ENCODE measurements at regions not wholly inside any gene's neighbourhood (a gene's known extent, or its start where the extent isn't known, plus 50 kb on each side); places are given as distances from the start of the nearest gene placed in this dataset.
"Not testable (repeated sequence)": the region's sequence is repeated elsewhere in the genome, so short reads cannot be mapped to it uniquely, and the experiment has no call there.

DNA sequence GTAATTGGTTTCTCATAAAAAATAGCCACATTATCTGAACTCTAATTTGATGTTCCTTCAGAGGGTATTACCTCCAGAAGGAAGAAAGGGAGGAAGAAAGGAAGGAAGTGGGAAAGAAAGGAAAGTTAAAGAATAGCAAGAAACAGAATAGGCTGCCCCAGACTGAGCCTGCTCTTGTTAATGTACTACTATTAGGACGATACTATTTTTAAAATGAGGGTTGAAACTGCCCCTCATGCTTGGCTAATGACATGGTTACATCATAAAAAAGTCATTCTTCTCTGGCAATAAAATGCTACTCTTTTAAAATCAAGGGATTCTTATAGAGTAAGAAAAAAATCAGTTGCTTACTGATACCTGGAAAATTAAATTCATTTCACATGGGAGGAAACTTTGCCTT lies 253.0 kb downstream of the KTN1 start:
- TF ChIP-seq, protein P1, sequence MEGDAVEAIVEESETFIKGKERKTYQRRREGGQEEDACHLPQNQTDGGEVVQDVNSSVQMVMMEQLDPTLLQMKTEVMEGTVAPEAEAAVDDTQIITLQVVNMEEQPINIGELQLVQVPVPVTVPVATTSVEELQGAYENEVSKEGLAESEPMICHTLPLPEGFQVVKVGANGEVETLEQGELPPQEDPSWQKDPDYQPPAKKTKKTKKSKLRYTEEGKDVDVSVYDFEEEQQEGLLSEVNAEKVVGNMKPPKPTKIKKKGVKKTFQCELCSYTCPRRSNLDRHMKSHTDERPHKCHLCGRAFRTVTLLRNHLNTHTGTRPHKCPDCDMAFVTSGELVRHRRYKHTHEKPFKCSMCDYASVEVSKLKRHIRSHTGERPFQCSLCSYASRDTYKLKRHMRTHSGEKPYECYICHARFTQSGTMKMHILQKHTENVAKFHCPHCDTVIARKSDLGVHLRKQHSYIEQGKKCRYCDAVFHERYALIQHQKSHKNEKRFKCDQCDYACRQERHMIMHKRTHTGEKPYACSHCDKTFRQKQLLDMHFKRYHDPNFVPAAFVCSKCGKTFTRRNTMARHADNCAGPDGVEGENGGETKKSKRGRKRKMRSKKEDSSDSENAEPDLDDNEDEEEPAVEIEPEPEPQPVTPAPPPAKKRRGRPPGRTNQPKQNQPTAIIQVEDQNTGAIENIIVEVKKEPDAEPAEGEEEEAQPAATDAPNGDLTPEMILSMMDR (IDR thresholded peaks at IDR 0.05; ENCODE audit: partially characterized antibody, unreplicated experiment): no peak
- Mint-ChIP-seq H3K27ac (ENCODE audit: unreplicated experiment) (no peak overlapping the region), H3K9me3 (ENCODE audit: unreplicated experiment) (peaks cover 1% of the 10 kb centered on the region), H3K4me3 (ENCODE audit: unreplicated experiment) (no peak overlapping the region), H3K27me3 (ENCODE audit: unreplicated experiment) (peaks cover 2% of the 10 kb centered on the region), H3K36me3 (ENCODE audit: unreplicated experiment) (no peaks in the 10 kb centered on the region), H3K4me1 (ENCODE audit: low read depth, unreplicated experiment) (no peaks in the 10 kb centered on the region)
- DNase-seq: no peak

DNA sequence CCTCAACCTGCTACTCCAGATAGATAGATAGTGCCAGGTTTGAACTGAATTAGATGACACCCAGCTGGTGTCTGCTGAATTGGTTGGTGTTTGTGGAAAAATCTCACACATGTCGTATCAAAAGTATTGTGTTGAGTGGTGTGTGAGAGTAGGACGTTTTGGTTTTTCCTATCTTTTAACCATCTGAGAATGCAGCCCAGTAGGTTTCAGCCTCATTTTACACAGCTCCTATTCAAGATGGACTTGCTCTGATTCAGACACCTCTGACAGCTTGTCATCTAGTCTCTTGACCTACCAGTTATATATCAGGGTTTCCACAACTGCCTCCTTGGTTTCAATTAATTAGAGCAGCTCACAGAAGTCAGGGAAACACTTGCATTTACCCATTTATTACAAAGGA lies 254.4 kb downstream of the KTN1 start:
- no peak for DNase-seq
- Mint-ChIP-seq H3K27me3 (ENCODE audit: unreplicated experiment) (peaks cover 2% of the 10 kb centered on the region), H3K27ac (ENCODE audit: unreplicated experiment) (no peak overlapping the region), H3K9me3 (ENCODE audit: unreplicated experiment) (peaks cover 4% of the 10 kb centered on the region), H3K36me3 (ENCODE audit: unreplicated experiment) (no peaks in the 10 kb centered on the region), H3K4me1 (ENCODE audit: low read depth, unreplicated experiment) (no peaks in the 10 kb centered on the region), H3K4me3 (ENCODE audit: unreplicated experiment) (no peak overlapping the region)
- TF ChIP-seq, protein P1 (IDR thresholded peaks at IDR 0.05; ENCODE audit: partially characterized antibody, unreplicated experiment): no peak

DNA sequence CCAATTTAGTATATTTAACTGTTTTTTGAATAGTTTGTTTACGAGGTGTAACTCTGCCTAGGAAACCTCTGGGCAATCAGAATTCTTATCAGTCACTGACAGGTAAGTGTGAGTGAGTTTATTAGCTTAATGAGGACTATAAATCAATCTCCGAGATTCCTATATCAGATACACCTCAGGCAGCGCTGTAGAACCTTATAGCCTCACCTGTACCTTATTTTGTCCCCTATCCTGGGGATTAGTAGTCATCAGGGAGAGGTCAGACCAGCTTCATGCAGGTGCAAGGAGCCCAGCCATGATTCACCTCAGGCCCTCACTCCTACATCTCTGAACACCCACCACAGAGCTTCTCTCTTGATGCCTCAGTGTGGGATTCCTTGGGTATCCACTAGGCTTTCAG lies 256.0 kb downstream of the KTN1 start:
- Mint-ChIP-seq H3K27ac (ENCODE audit: unreplicated experiment) (no peak overlapping the region), H3K4me1 (ENCODE audit: low read depth, unreplicated experiment) (no peaks in the 10 kb centered on the region), H3K27me3 (ENCODE audit: unreplicated experiment) (peaks cover 2% of the 10 kb centered on the region), H3K9me3 (ENCODE audit: unreplicated experiment) (peaks cover 4% of the 10 kb centered on the region), H3K36me3 (ENCODE audit: unreplicated experiment) (no peaks in the 10 kb centered on the region), H3K4me3 (ENCODE audit: unreplicated experiment) (no peak overlapping the region)
- TF ChIP-seq, protein P1 (IDR thresholded peaks at IDR 0.05; ENCODE audit: partially characterized antibody, unreplicated experiment): no peak
- DNase-seq: no peak

DNA sequence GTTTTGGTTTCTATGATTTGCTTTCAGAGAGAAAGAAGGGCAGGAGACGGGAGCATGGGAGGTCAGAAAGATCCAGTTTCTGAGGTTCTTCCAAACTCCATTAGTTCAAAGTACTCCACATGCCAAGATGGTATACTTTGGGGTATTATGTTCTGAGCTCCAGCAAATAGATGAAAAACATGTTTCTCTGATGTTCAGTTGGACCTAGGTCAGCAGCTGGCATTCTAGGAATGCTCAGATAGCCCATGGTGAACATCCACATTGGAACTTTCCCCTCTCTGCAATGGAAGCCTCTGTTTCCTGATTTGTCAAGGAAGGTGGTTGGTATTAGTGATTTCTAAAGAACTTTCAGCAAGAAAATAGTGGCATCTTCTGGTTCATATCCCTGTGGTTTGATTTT lies 257.5 kb downstream of the KTN1 start:
- Mint-ChIP-seq H3K9me3 (ENCODE audit: unreplicated experiment) (peaks cover 4% of the 10 kb centered on the region), H3K27me3 (ENCODE audit: unreplicated experiment) (peaks cover 2% of the 10 kb centered on the region), H3K27ac (ENCODE audit: unreplicated experiment) (no peak overlapping the region), H3K36me3 (ENCODE audit: unreplicated experiment) (no peaks in the 10 kb centered on the region), H3K4me1 (ENCODE audit: low read depth, unreplicated experiment) (no peaks in the 10 kb centered on the region), H3K4me3 (ENCODE audit: unreplicated experiment) (no peak overlapping the region)
- no peak for DNase-seq
- TF ChIP-seq, protein P1 (IDR thresholded peaks at IDR 0.05; ENCODE audit: partially characterized antibody, unreplicated experiment): no peak

DNA sequence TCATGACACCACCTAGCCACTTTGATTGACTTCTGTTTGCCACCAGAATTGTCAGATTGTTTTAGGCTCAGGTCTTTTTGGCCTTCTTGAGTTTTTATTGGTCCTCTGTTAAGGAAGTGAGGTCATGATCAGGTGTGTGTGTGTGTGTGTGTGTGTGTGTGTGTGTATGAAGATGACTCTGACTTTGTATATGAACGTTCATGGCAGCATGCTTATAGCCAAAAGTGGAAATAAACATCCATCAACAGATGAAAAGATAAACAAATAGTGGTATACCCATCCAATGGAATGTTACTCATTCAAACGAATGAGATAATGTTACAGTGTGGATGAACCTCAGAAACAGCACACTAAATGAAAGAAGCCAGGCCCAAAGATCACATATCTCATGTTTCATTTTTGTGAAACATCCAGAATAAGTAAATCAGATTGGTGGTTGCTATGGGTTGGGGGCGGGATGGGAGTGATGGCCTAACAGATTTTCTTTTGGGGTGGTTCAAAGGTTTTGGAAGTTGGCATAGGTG lies 258.6 kb downstream of the KTN1 start:
- peaks cover 4% of the 10 kb centered on the region for H3K9me3 Mint-ChIP-seq (ENCODE audit: unreplicated experiment)
- H3K4me1 Mint-ChIP-seq (ENCODE audit: low read depth, unreplicated experiment): no peaks in the 10 kb centered on the region
- TF ChIP-seq, protein P1 (IDR thresholded peaks at IDR 0.05; ENCODE audit: partially characterized antibody, unreplicated experiment): no peak
- H3K27me3 Mint-ChIP-seq (ENCODE audit: unreplicated experiment): peaks cover 2% of the 10 kb centered on the region
- no peak overlapping the region for H3K4me3 Mint-ChIP-seq (ENCODE audit: unreplicated experiment)
- H3K36me3 Mint-ChIP-seq (ENCODE audit: unreplicated experiment): no peaks in the 10 kb centered on the region
- no peak overlapping the region for H3K27ac Mint-ChIP-seq (ENCODE audit: unreplicated experiment)
- no peak for DNase-seq

DNA sequence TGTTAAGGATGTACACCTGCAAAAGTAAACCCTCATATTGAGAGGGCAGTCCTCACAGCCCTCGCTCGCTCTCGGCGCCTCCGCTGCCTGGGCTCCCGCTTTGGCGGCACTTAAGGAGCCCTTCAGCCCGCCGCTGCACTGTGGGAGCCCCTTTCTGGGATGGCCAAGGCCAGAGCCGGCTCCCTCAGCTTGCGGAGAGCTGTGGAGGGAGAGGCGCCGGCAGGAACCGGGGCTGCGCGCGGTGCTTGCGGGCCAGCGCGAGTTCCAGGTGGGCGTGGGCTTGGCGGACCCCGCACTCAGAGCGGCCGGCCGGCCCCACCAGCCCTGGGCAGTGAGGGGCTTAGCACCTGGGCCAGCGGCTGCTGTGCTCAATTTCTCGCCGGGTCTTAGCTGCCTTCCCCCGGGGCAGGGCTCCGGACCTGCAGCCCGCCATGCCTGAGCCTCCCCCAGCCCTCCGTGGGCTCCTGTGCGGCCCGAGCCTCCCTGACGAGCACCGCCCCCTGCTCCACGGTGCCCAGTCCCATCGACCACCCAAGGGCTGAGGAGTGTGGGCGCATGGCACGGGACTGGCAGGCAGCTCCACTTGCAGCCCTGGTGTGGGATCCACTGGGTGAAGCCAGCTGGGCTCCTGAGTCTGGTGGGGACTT lies 259.4 kb downstream of the KTN1 start:
- not testable (repeated sequence) for H3K27ac Mint-ChIP-seq (ENCODE audit: unreplicated experiment); H3K9me3 Mint-ChIP-seq (ENCODE audit: unreplicated experiment); H3K4me1 Mint-ChIP-seq (ENCODE audit: low read depth, unreplicated experiment); H3K27me3 Mint-ChIP-seq (ENCODE audit: unreplicated experiment); H3K4me3 Mint-ChIP-seq (ENCODE audit: unreplicated experiment); DNase-seq; H3K36me3 Mint-ChIP-seq (ENCODE audit: unreplicated experiment)

All from glutamatergic neuron (in vitro differentiated cells).